GM12864 (cell line): ENCODE measurements at regions not wholly inside any gene's neighbourhood (a gene's known extent, or its start where the extent isn't known, plus 50 kb on each side); places are given as distances from the start of the nearest gene placed in this dataset.

Experiments used
- DNase-seq: peaks from one replicate; pipeline ENCODE4 v3.0.0-alpha.2; 2011; ENCODE audit warnings: low read depth
- H3K4me3 ChIP-seq: 2 replicates; pipeline ENCODE4 v1.5.1; 2011; ENCODE audit warnings: mild to moderate bottlenecking, low read depth, low read length, control low read depth
- TF ChIP-seq, protein P1 (sequence below): IDR thresholded peaks from 2 replicates; pipeline ENCODE4 v1.5.1; 2011; ENCODE audit warnings: low read depth, mild to moderate bottlenecking, moderate library complexity, low read length, control low read depth, inconsistent platforms; ENCODE audit errors: missing control alignments

GRCh38 chr10:88033793-88034192, 170.4 kb downstream of the PTEN start:
- H3K4me3 ChIP-seq = no peak overlapping the region
- TF ChIP-seq, protein P1, sequence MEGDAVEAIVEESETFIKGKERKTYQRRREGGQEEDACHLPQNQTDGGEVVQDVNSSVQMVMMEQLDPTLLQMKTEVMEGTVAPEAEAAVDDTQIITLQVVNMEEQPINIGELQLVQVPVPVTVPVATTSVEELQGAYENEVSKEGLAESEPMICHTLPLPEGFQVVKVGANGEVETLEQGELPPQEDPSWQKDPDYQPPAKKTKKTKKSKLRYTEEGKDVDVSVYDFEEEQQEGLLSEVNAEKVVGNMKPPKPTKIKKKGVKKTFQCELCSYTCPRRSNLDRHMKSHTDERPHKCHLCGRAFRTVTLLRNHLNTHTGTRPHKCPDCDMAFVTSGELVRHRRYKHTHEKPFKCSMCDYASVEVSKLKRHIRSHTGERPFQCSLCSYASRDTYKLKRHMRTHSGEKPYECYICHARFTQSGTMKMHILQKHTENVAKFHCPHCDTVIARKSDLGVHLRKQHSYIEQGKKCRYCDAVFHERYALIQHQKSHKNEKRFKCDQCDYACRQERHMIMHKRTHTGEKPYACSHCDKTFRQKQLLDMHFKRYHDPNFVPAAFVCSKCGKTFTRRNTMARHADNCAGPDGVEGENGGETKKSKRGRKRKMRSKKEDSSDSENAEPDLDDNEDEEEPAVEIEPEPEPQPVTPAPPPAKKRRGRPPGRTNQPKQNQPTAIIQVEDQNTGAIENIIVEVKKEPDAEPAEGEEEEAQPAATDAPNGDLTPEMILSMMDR = no peak
- DNase-seq = no peak

DNA sequence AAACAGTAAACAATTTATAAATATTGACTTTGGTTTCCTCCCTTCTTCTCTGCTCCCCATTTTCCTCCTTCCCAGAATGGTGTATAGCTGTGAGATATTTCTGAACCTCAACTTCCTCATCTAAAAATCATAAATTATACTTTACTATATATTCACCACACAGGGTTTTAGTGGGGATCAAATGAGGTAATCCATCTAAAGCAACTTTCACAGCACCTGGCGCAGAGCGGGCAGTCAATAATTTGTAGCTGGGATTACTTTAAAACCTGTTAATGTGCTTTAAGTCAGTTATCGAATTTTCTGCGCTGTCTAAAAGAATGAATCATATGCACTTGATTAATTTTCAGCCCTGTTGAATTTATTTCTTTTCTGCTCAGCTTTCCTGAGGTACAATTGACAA, 172.7 kb downstream of the PTEN start:
- TF ChIP-seq, protein P1 = no peak
- DNase-seq = no peak

GRCh38 chr10:88037623-88038022, 174.2 kb downstream of the PTEN start:
- TF ChIP-seq, protein P1 = no peak
- no peak overlapping the region for H3K4me3 ChIP-seq
- no peak for DNase-seq

More for the DNA sequence above, 172.7 kb downstream of the PTEN start:
- H3K4me3 ChIP-seq = no peak overlapping the region

GRCh38 chr10:88038268-88038667, 174.8 kb downstream of the PTEN start:
- TF ChIP-seq, protein P1 = no peak
- no peak overlapping the region for H3K4me3 ChIP-seq
- DNase-seq = no peak

DNA sequence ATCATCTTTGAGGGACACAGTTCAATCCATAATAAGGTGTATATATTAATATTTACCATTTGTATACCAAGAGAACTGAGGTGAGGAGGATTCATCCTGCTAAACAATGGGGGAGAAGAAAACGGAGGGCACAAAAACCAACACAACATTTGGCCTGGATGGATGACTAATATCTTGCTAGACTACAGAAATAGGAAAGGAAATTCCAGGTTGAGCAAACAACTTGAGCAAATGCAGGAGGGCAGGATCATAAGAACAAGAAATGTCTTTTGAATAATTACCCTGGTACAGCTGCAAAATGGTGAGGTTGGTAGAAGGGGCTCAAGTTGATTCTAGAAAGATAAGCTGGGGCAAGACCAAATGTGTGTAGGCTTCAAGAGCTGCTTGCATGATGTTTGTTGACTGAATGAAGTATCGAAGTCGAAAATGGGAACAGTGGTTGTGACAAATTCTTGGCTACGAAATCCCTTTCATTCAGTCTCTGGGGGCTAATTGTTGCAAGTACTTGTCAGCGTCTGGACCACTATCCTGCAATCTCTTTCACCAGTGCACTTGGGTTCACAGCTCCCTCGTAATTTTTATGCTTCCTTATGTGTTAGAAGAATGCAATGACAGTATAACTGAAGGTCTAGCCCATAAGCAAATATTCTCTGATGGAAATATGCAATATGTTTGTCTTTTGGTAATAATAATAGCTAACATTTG, 176.2 kb downstream of the PTEN start:
- DNase-seq = no peak
- H3K4me3 ChIP-seq = no peak overlapping the region
- TF ChIP-seq, protein P1 = no peak

DNA sequence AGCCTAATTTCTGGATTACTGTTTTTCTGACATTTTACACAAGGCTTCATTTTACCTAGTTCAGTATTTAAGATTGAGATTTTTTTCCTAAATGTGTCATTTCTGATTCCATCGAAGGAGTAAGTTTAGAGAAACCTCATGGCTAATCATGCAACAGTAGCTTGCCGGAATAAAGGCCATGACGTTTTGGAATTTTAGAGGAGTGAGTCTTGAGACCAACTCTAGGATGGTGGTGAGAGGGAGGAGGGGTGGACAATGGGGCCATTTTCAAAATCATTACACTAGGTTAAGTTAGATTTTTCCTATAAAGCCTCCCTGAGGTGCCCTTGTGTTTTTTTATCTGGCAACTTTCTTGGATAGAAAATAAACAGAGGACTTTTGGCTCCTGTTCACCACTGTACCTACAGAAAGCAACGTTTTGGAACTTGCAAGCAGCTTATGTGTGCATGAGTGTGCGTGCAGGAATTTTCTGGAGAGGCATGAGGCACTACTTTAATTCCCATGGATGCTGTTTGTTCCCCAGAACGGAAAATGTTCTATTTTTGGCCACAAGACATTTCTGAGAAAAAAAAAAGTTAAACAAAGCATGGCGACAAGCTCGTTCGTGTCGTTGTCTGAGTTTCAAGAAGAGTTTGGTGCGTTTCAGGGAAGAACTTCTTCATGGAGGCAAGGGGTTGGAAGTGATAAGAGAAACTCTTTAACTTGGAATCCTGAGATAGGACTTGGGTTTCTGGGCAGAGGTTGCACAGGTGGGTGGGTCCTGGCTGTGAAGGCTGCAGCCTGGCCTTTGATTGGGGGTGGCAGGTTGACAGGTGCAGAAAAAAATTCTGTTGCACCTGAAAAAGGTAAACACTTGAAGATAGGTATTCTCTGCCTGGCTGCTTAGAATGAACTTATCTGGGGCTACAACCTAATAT, 178.1 kb downstream of the PTEN start:
- DNase-seq = no peak
- TF ChIP-seq, protein P1 = no peak
- no peak overlapping the region for H3K4me3 ChIP-seq
